T-cell (primary cell): ENCODE measurements at regions not wholly inside any gene's neighbourhood (a gene's known extent, or its start where the extent isn't known, plus 50 kb on each side); places are given as distances from the start of the nearest gene placed in this dataset.

Experiments
- ATAC-seq, 4 experiments: fragments of 200-7000 bp in 3 of 4; fragments of 150-1000 bp in 1 of 4; cut with Tn5 transposase; replicated peaks in 1 of 4; 1 replicate in 3 of 4; 2 replicates in 1 of 4; pipeline ENCODE4 v1.10.0; 2021; ENCODE audit warnings: moderate library complexity in 3 of 4, mild to moderate bottlenecking in 2 of 4, moderate number of reproducible peaks in 1 of 4
- CTCF ChIA-PET, 2 donors: fragments of 300-600 bp; sonication (Branson Sonifier 250); formaldehyde crosslinking; loops; one replicate each; lab custom pipeline; 2022; ENCODE audit warnings: antibody characterized with exemption in 2 of 2; lab: Charles Lee
- POLR2A ChIA-PET, 2 donors: fragments of 300-600 bp; sonication (Branson Sonifier 250); formaldehyde crosslinking; loops; one replicate each; lab custom pipeline; 2022; ENCODE audit warnings: antibody characterized with exemption in 2 of 2; lab: Charles Lee
- DNase-seq, 35 experiments: peaks; one replicate each; pipeline versions ENCODE4 v3.0.0 to v3.0.0-alpha.2; 2013 to 2023
- H3K27ac ChIP-seq: one replicate; pipeline ENCODE4 v1.5.1; 2013; ENCODE audit warnings: low read length
- H3K27me3 ChIP-seq, 2 experiments: replicated peaks in 1 of 2; 1 replicate in 1 of 2; 2 replicates in 1 of 2; pipeline versions ENCODE4 v1.6.1 to v1.7.0; 2013; ENCODE audit warnings: low read length in 1 of 2, mixed read lengths in 1 of 2; ENCODE audit not compliant: control insufficient read depth in 2 of 2, insufficient read depth in 2 of 2; ENCODE audit errors: extremely low read depth in 1 of 2
- H3K36me3 ChIP-seq, 2 donors: 1 replicate in 1 of 2; 2 replicates in 1 of 2; pipeline versions ENCODE4 v1.6.1 to v1.7.0; 2013; ENCODE audit warnings: low read length in 1 of 2; ENCODE audit not compliant: control insufficient read depth in 2 of 2, insufficient read depth in 1 of 2; ENCODE audit errors: extremely low read depth in 1 of 2
- H3K4me1 ChIP-seq, 2 experiments: 1 replicate in 1 of 2; 2 replicates in 1 of 2; pipeline versions ENCODE4 v1.6.1 to v1.7.0; 2013; ENCODE audit warnings: low read length in 2 of 2, mixed read lengths in 1 of 2; ENCODE audit not compliant: insufficient read depth in 2 of 2, control insufficient read depth in 1 of 2; ENCODE audit errors: extremely low read depth in 1 of 2
- H3K4me3 ChIP-seq, 2 donors: 1 replicate in 1 of 2; 2 replicates in 1 of 2; pipeline versions ENCODE4 v1.5.1 to v1.7.0; 2013; ENCODE audit warnings: mild to moderate bottlenecking in 2 of 2, low read length in 1 of 2, moderate library complexity in 1 of 2; ENCODE audit not compliant: control insufficient read depth in 1 of 2; ENCODE audit errors: extremely low read depth in 1 of 2
- H3K9me3 ChIP-seq: 2 replicates; pipeline ENCODE4 v1.7.0; 2013
- H3K27ac Mint-ChIP-seq, 2 donors: one replicate each; pipeline ENCODE4 v1.8.0; 2020 to 2021; ENCODE audit warnings: mild to moderate bottlenecking in 2 of 2, mixed read lengths in 2 of 2
- H3K27me3 Mint-ChIP-seq, 2 donors: one replicate each; pipeline ENCODE4 v1.8.0; 2021 to 2022; ENCODE audit warnings: mixed read lengths in 2 of 2
- H3K36me3 Mint-ChIP-seq: one replicate; pipeline ENCODE4 v1.8.0; 2021; ENCODE audit warnings: mixed read lengths
- H3K4me1 Mint-ChIP-seq, 3 donors: one replicate each; pipeline ENCODE4 v1.8.0; 2020 to 2022; ENCODE audit warnings: mixed read lengths in 3 of 3, mild to moderate bottlenecking in 1 of 3
- H3K4me3 Mint-ChIP-seq, 3 donors: one replicate each; pipeline ENCODE4 v1.8.0; 2020 to 2022; ENCODE audit warnings: mild to moderate bottlenecking in 3 of 3, mixed read lengths in 3 of 3, moderate library complexity in 3 of 3
- H3K9me3 Mint-ChIP-seq, 3 donors: one replicate each; pipeline ENCODE4 v1.8.0; 2020 to 2022; ENCODE audit warnings: mixed read lengths in 3 of 3
- WGBS: methylation state at CpG from one replicate; pipeline ENCODE4 v1.1.5; 2013; ENCODE audit warnings: missing lambda C conversion rate; ENCODE audit not compliant: insufficient coverage; 5-methylcytosine and 5-hydroxymethylcytosine counted together

- Histone ChIP-seq H3K9me3 (no peaks in the 10 kb centered on the region), H3K4me1 (no peaks in the 10 kb centered on the region), H3K36me3 (no peaks in the 10 kb centered on the region), H3K27me3 (no peaks in the 10 kb centered on the region), H3K27ac (no peak overlapping the region), H3K4me3 (no peak overlapping the region)
- ChIA-PET CTCF (no interaction called here), POLR2A (no interaction called here)
- Mint-ChIP-seq H3K4me3 (no peak overlapping the region), H3K27ac (no peak overlapping the region), H3K27me3 (no peaks in the 10 kb centered on the region), H3K9me3 (peaks cover 13 to 30% (median 15%) of the 10 kb centered on the region in 3 donors), H3K4me1 (no peaks in the 10 kb centered on the region), H3K36me3 (no peaks in the 10 kb centered on the region)
- ATAC-seq (no peak), DNase-seq (no peak)
- WGBS: no CpG with 5 or more reads among the region's 2 CpGs
Measured at GRCh38 chr17:54269881-54270280, 447.2 kb downstream of the KIF2B start.

GRCh38 chr17:54270499-54270898, 447.8 kb downstream of the KIF2B start:
- Histone ChIP-seq H3K9me3 (no peaks in the 10 kb centered on the region), H3K4me1 (no peaks in the 10 kb centered on the region), H3K27me3 (no peaks in the 10 kb centered on the region), H3K27ac (no peak overlapping the region), H3K4me3 (no peak overlapping the region), H3K36me3 (no peaks in the 10 kb centered on the region)
- no peak for ATAC-seq
- WGBS: no CpG with 5 or more reads among the region's 2 CpGs
- DNase-seq: no peak
- Mint-ChIP-seq H3K4me1 (no peaks in the 10 kb centered on the region), H3K9me3 (peaks cover 13 to 31% (median 16%) of the 10 kb centered on the region in 3 donors), H3K27ac (no peak overlapping the region), H3K36me3 (no peaks in the 10 kb centered on the region), H3K4me3 (no peak overlapping the region), H3K27me3 (no peaks in the 10 kb centered on the region)
- CTCF ChIA-PET: interaction anchor here in 1 of 2 donors (0.7 kb wide), 1 partner anchor 25 kb away, joined by 3 read pairs; no protein-coding TSS in a partner anchor
- POLR2A ChIA-PET: no interaction called here

- Mint-ChIP-seq H3K36me3 (no peaks in the 10 kb centered on the region), H3K4me3 (no peak overlapping the region), H3K27ac (no peak overlapping the region), H3K4me1 (no peaks in the 10 kb centered on the region), H3K9me3 (peaks cover 10 to 17% (median 10%) of the 10 kb centered on the region in 3 donors), H3K27me3 (no peaks in the 10 kb centered on the region)
- Histone ChIP-seq H3K9me3 (no peaks in the 10 kb centered on the region), H3K27ac (no peak overlapping the region), H3K4me1 (no peaks in the 10 kb centered on the region), H3K27me3 (no peaks in the 10 kb centered on the region), H3K36me3 (no peaks in the 10 kb centered on the region), H3K4me3 (no peak overlapping the region)
- ChIA-PET CTCF (no interaction called here), POLR2A (no interaction called here)
- DNase-seq: no peak
- ATAC-seq: no peak
Measured at GRCh38 chr17:54277868-54278267, 455.1 kb downstream of the KIF2B start.

- no CpG with 5 or more reads among the region's 3 CpGs for WGBS
- Mint-ChIP-seq H3K9me3 (peaks cover 8 to 17% (median 11%) of the 10 kb centered on the region in 3 donors), H3K27ac (no peak overlapping the region), H3K27me3 (no peaks in the 10 kb centered on the region), H3K36me3 (no peaks in the 10 kb centered on the region), H3K4me1 (no peaks in the 10 kb centered on the region), H3K4me3 (no peak overlapping the region)
- H3K4me3 ChIP-seq: no peak overlapping the region
- H3K4me1 ChIP-seq: no peaks in the 10 kb centered on the region
- ChIA-PET CTCF (no interaction called here), POLR2A (no interaction called here)
- no peak overlapping the region for H3K27ac ChIP-seq
- no peaks in the 10 kb centered on the region for H3K36me3 ChIP-seq
- H3K27me3 ChIP-seq: no peaks in the 10 kb centered on the region
- H3K9me3 ChIP-seq: no peaks in the 10 kb centered on the region
- ATAC-seq (no peak), DNase-seq (no peak)
Measured at GRCh38 chr17:54280741-54281140, 458.0 kb downstream of the KIF2B start.

GRCh38 chr17:54282886-54283285, 460.2 kb downstream of the KIF2B start:
- Mint-ChIP-seq H3K36me3 (no peaks in the 10 kb centered on the region), H3K4me3 (no peak overlapping the region), H3K27me3 (no peaks in the 10 kb centered on the region), H3K9me3 (peaks cover 7 to 13% (median 8%) of the 10 kb centered on the region in 3 donors), H3K27ac (no peak overlapping the region), H3K4me1 (no peaks in the 10 kb centered on the region)
- no peak for ATAC-seq
- Histone ChIP-seq H3K27me3 (no peaks in the 10 kb centered on the region), H3K4me1 (no peaks in the 10 kb centered on the region), H3K36me3 (no peaks in the 10 kb centered on the region), H3K9me3 (no peaks in the 10 kb centered on the region), H3K27ac (no peak overlapping the region), H3K4me3 (no peak overlapping the region)
- no CpG with 5 or more reads among the region's 2 CpGs for WGBS
- no peak for DNase-seq
- ChIA-PET CTCF (no interaction called here), POLR2A (no interaction called here)

GRCh38 chr17:54307351-54307750, 484.6 kb downstream of the KIF2B start:
- H3K27ac Mint-ChIP-seq: no peak overlapping the region
- Histone ChIP-seq H3K4me3 (no peak overlapping the region), H3K27me3 (no peaks in the 10 kb centered on the region), H3K9me3 (no peaks in the 10 kb centered on the region), H3K36me3 (no peaks in the 10 kb centered on the region), H3K27ac (no peak overlapping the region), H3K4me1 (no peaks in the 10 kb centered on the region)
- no peak overlapping the region for H3K4me3 Mint-ChIP-seq
- no peaks in the 10 kb centered on the region for H3K27me3 Mint-ChIP-seq
- H3K9me3 Mint-ChIP-seq: peaks cover 0 to 8% (median 0%) of the 10 kb centered on the region in 3 donors
- no peaks in the 10 kb centered on the region for H3K36me3 Mint-ChIP-seq
- no peaks in the 10 kb centered on the region for H3K4me1 Mint-ChIP-seq
- DNase-seq (no peak), ATAC-seq (no peak)
- ChIA-PET CTCF (no interaction called here), POLR2A (no interaction called here)
- 63% methylated on average over 3 of the region's 5 CpGs for WGBS

GRCh38 chr17:54324813-54325212, 502.1 kb downstream of the KIF2B start:
- no peak overlapping the region for H3K4me3 ChIP-seq
- no peaks in the 10 kb centered on the region for H3K9me3 ChIP-seq
- ChIA-PET CTCF (no interaction called here), POLR2A (no interaction called here)
- H3K27ac ChIP-seq: no peak overlapping the region
- H3K36me3 ChIP-seq: no peaks in the 10 kb centered on the region
- Mint-ChIP-seq H3K9me3 (peaks cover 16 to 38% (median 21%) of the 10 kb centered on the region in 3 donors), H3K4me1 (no peaks in the 10 kb centered on the region), H3K27me3 (no peaks in the 10 kb centered on the region), H3K27ac (no peak overlapping the region), H3K4me3 (no peak overlapping the region), H3K36me3 (no peaks in the 10 kb centered on the region)
- no CpG with 5 or more reads among the region's 1 CpG for WGBS
- no peaks in the 10 kb centered on the region for H3K4me1 ChIP-seq
- H3K27me3 ChIP-seq: no peaks in the 10 kb centered on the region
- DNase-seq (no peak), ATAC-seq (no peak)
